Astrocyte (in vitro differentiated cells and primary cell): ENCODE measurements at regions not wholly inside any gene's neighbourhood (a gene's known extent, or its start where the extent isn't known, plus 50 kb on each side); places are given as distances from the start of the nearest gene placed in this dataset.

Experiments used
- DNase-seq: peaks from one replicate; pipeline ENCODE4 v3.0.0-alpha.2; 2010; ENCODE audit warnings: low read depth
- FAIRE-seq: peaks from 2 replicates; lab custom pipeline; 2011; peaks lifted over from hg19 to GRCh38; lab: Jason Lieb, UNC
- H2AFZ ChIP-seq: 2 replicates; pipeline ENCODE4 v1.6.0; 2012; ENCODE audit warnings: low read depth, low read length, inconsistent platforms
- H3K27ac ChIP-seq: 2 replicates; pipeline ENCODE4 v1.5.1; 2011; ENCODE audit warnings: low read depth, low read length, inconsistent platforms
- H3K27me3 ChIP-seq: 2 replicates; pipeline ENCODE4 v1.6.0; 2011; ENCODE audit warnings: low read length, inconsistent platforms; ENCODE audit not compliant: insufficient read depth
- H3K36me3 ChIP-seq: 2 replicates; pipeline ENCODE4 v1.5.1; 2011; ENCODE audit warnings: low read length, inconsistent platforms; ENCODE audit not compliant: insufficient read depth
- H3K4me1 ChIP-seq: 2 replicates; pipeline ENCODE4 v1.5.1; 2011; ENCODE audit warnings: low read length, inconsistent platforms; ENCODE audit not compliant: insufficient read depth
- H3K4me2 ChIP-seq: 2 replicates; pipeline ENCODE4 v1.6.0; 2012; ENCODE audit warnings: low read length, inconsistent platforms
- H3K4me3 ChIP-seq: 2 replicates; pipeline ENCODE4 v1.5.1; 2011; ENCODE audit warnings: low read depth, mild to moderate bottlenecking, low read length, inconsistent platforms; ENCODE audit not compliant: insufficient read depth
- H3K79me2 ChIP-seq: 2 replicates; pipeline ENCODE4 v1.6.0; 2012; ENCODE audit warnings: mild to moderate bottlenecking, low read length, inconsistent platforms; ENCODE audit not compliant: insufficient read depth
- H3K9ac ChIP-seq: 2 replicates; pipeline ENCODE4 v1.6.0; 2012; ENCODE audit warnings: mild to moderate bottlenecking, low read length, inconsistent platforms
- H3K9me3 ChIP-seq: 2 replicates; pipeline ENCODE4 v1.5.1; 2012; ENCODE audit warnings: low read depth, mild to moderate bottlenecking, low read length, inconsistent platforms; ENCODE audit not compliant: insufficient read depth
- H4K20me1 ChIP-seq: 2 replicates; pipeline ENCODE4 v1.6.0; 2012; ENCODE audit warnings: low read length, inconsistent platforms; ENCODE audit not compliant: insufficient read depth
- H3K27ac Mint-ChIP-seq: one replicate; pipeline ENCODE4 v1.8.0; 2021; ENCODE audit warnings: mild to moderate bottlenecking, mixed read lengths; ENCODE audit not compliant: unreplicated experiment
- H3K27me3 Mint-ChIP-seq: one replicate; pipeline ENCODE4 v1.8.0; 2021; ENCODE audit warnings: low read depth, mixed read lengths; ENCODE audit not compliant: unreplicated experiment
- H3K36me3 Mint-ChIP-seq: one replicate; pipeline ENCODE4 v1.8.0; 2021; ENCODE audit warnings: low read depth, mixed read lengths; ENCODE audit not compliant: unreplicated experiment
- H3K4me1 Mint-ChIP-seq: one replicate; pipeline ENCODE4 v1.8.0; 2021; ENCODE audit warnings: low read depth, mixed read lengths; ENCODE audit not compliant: unreplicated experiment
- H3K4me3 Mint-ChIP-seq: one replicate; pipeline ENCODE4 v1.8.0; 2021; ENCODE audit warnings: mild to moderate bottlenecking, moderate library complexity, mixed read lengths; ENCODE audit not compliant: unreplicated experiment
- H3K9me3 Mint-ChIP-seq: one replicate; pipeline ENCODE4 v1.8.0; 2021; ENCODE audit warnings: mild to moderate bottlenecking, mixed read lengths; ENCODE audit not compliant: unreplicated experiment
- EZH2 ChIP-seq: IDR thresholded peaks from 2 replicates; pipeline ENCODE4 v1.6.1; 2012; ENCODE audit warnings: mild to moderate bottlenecking, low read length, inconsistent platforms; ENCODE audit not compliant: insufficient read depth
- TF ChIP-seq, protein P1 (sequence below): IDR thresholded peaks from 2 replicates; pipeline ENCODE4 v1.5.1; 2011; ENCODE audit warnings: low read depth, mild to moderate bottlenecking, inconsistent platforms, low read length, moderate library complexity; ENCODE audit not compliant: insufficient read depth

DNA sequence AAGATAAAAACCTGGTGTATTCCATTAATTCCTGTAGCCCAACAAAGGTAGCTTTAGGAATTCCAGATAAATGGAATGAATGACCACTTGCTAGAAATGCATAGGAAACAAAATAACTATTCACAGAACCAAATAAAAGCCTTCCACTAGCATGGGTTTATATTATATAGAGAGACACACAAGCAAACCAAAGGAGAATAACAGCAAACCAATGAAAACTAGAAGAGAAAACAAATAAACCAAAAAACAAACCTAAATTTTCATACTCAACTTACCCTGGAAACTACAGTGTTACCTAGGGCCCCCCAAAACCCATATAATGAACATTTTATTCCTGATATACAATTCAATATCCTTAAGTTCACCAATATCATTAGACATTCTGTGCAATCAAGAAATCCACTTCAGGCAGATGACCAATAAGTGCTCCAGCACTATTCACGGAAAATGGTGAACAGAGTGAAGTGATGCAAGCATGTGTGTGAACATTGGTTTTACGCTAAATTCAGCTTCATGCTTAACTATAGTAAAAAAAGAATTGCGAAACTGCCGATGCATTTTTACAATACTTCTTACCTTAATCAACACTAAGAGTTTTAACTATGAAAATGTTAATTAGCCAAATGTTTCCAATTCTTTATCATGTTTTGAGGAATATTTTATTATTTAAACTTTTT is 1108.4 kb upstream of the TMEM132C start:
- Histone ChIP-seq H2AFZ (no peak overlapping the region), H3K79me2 (no peaks in the 10 kb centered on the region), H3K4me3 (no peak overlapping the region), H4K20me1 (no peaks in the 10 kb centered on the region), H3K27me3 (no peaks in the 10 kb centered on the region), H3K9ac (no peak overlapping the region), H3K4me2 (no peak overlapping the region), H3K4me1 (peaks cover 10% of the 10 kb centered on the region), H3K27ac (no peak overlapping the region), H3K36me3 (no peaks in the 10 kb centered on the region), H3K9me3 (no peaks in the 10 kb centered on the region)
- Mint-ChIP-seq H3K9me3 (no peaks in the 10 kb centered on the region), H3K27me3 (no peaks in the 10 kb centered on the region), H3K36me3 (no peaks in the 10 kb centered on the region), H3K4me1 (no peaks in the 10 kb centered on the region), H3K27ac (no peak overlapping the region), H3K4me3 (no peak overlapping the region)
- DNase-seq: no peak
- FAIRE-seq: no peak
- TF ChIP-seq EZH2: no peak
- TF ChIP-seq, protein P1, sequence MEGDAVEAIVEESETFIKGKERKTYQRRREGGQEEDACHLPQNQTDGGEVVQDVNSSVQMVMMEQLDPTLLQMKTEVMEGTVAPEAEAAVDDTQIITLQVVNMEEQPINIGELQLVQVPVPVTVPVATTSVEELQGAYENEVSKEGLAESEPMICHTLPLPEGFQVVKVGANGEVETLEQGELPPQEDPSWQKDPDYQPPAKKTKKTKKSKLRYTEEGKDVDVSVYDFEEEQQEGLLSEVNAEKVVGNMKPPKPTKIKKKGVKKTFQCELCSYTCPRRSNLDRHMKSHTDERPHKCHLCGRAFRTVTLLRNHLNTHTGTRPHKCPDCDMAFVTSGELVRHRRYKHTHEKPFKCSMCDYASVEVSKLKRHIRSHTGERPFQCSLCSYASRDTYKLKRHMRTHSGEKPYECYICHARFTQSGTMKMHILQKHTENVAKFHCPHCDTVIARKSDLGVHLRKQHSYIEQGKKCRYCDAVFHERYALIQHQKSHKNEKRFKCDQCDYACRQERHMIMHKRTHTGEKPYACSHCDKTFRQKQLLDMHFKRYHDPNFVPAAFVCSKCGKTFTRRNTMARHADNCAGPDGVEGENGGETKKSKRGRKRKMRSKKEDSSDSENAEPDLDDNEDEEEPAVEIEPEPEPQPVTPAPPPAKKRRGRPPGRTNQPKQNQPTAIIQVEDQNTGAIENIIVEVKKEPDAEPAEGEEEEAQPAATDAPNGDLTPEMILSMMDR: no peak

DNA sequence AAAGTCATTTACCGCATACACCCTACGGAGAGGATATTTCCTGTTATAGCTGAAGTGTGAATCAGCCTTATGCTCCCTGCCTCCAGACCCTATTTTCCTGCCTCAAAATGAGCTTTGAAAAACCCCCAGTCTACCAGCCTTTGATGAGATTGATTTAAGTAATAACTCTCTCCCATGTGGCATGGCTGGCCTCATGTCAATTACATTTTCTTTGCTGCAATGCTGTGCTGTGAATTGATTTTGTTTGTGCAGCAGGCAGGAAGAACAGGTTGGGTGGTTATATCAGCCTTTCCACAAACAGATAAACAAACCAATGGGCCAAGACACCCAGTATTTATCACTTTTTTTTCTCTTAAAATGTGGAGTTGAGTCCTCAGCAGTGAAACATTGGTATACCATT is 1105.5 kb upstream of the TMEM132C start:
- Histone ChIP-seq H3K4me3 (no peak overlapping the region), H3K27ac (no peak overlapping the region), H2AFZ (no peak overlapping the region), H4K20me1 (no peaks in the 10 kb centered on the region), H3K9ac (no peak overlapping the region), H3K79me2 (no peaks in the 10 kb centered on the region), H3K4me1 (peaks cover 10% of the 10 kb centered on the region), H3K9me3 (no peaks in the 10 kb centered on the region), H3K36me3 (no peaks in the 10 kb centered on the region), H3K27me3 (no peaks in the 10 kb centered on the region), H3K4me2 (no peak overlapping the region)
- TF ChIP-seq, protein P1: no peak
- no peak for TF ChIP-seq EZH2
- Mint-ChIP-seq H3K9me3 (peaks cover under 1% of the 10 kb centered on the region), H3K4me1 (no peaks in the 10 kb centered on the region), H3K4me3 (no peak overlapping the region), H3K27me3 (no peaks in the 10 kb centered on the region), H3K36me3 (no peaks in the 10 kb centered on the region), H3K27ac (no peak overlapping the region)
- DNase-seq (no peak), FAIRE-seq (no peak)

DNA sequence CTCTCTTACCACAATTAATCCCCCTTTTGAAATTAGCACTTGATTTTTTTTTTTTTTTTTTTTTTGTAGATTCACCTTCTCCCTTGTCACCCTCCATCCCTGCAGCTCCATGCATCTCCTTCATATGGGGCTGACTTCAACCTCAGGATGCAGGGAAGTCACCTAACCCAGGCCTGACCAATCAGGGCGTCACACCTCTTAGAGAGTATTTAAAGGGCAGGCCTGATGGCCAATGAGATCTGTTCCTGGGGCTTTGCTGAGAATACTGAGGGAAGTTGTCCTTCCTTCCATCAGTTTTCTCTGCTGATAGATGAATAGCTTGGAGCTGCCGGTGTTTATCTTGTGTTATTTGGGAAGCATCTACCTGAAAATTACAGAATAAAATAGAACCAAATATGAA is 1104.7 kb upstream of the TMEM132C start:
- TF ChIP-seq, protein P1: no peak
- TF ChIP-seq EZH2: no peak
- H3K4me1 ChIP-seq: peaks cover 10% of the 10 kb centered on the region
- H3K36me3 ChIP-seq: no peaks in the 10 kb centered on the region
- H3K9me3 ChIP-seq: no peaks in the 10 kb centered on the region
- FAIRE-seq (no peak), DNase-seq (no peak)
- H3K4me2 ChIP-seq: no peak overlapping the region
- no peaks in the 10 kb centered on the region for H4K20me1 ChIP-seq
- H3K27me3 Mint-ChIP-seq: no peaks in the 10 kb centered on the region
- H3K4me3 ChIP-seq: no peak overlapping the region
- no peak overlapping the region for H3K27ac Mint-ChIP-seq
- no peak overlapping the region for H3K27ac ChIP-seq
- H2AFZ ChIP-seq: no peak overlapping the region
- H3K36me3 Mint-ChIP-seq: no peaks in the 10 kb centered on the region
- H3K9me3 Mint-ChIP-seq: peaks cover 2% of the 10 kb centered on the region
- H3K79me2 ChIP-seq: no peaks in the 10 kb centered on the region
- no peak overlapping the region for H3K4me3 Mint-ChIP-seq
- H3K9ac ChIP-seq: no peak overlapping the region
- H3K27me3 ChIP-seq: no peaks in the 10 kb centered on the region
- no peaks in the 10 kb centered on the region for H3K4me1 Mint-ChIP-seq
